Ishikawa (cell line): ENCODE measurements at regions not wholly inside any gene's neighbourhood (a gene's known extent, or its start where the extent isn't known, plus 50 kb on each side); places are given as distances from the start of the nearest gene placed in this dataset.

ENCODE experiments used
- CREB1 ChIP-seq: IDR thresholded peaks from 2 replicates; pipeline ENCODE4 v1.6.1; 2012; ENCODE audit warnings: low read depth
- EP300 ChIP-seq: IDR thresholded peaks from 2 replicates; pipeline ENCODE4 v1.6.1; 2012; ENCODE audit warnings: borderline replicate concordance
- RAD21 ChIP-seq: IDR thresholded peaks from 2 replicates; pipeline ENCODE4 v1.6.1; 2012; ENCODE audit warnings: low read depth
- REST ChIP-seq: IDR thresholded peaks from 2 replicates; pipeline ENCODE4 v1.6.1; 2012; ENCODE audit warnings: low read depth, mild to moderate bottlenecking
- TAF1 ChIP-seq: IDR thresholded peaks from 2 replicates; pipeline ENCODE4 v1.6.1; 2012; ENCODE audit warnings: low read depth, mild to moderate bottlenecking
- TCF12 ChIP-seq: IDR thresholded peaks from 2 replicates; pipeline ENCODE4 v1.6.1; 2012; ENCODE audit warnings: low read depth
- TEAD4 ChIP-seq: IDR thresholded peaks from 2 replicates; pipeline ENCODE4 v1.6.1; 2012
- YY1 ChIP-seq: IDR thresholded peaks from 2 replicates; pipeline ENCODE4 v1.6.1; 2012; ENCODE audit warnings: low read depth
- ZBTB7A ChIP-seq: IDR thresholded peaks from 2 replicates; pipeline ENCODE4 v1.6.1; 2012; ENCODE audit warnings: low read depth

- no peak for TF ChIP-seq TCF12
- TF ChIP-seq CREB1, result no peak
- TF ChIP-seq TEAD4, result no peak
- TF ChIP-seq YY1, result no peak
- TF ChIP-seq ZBTB7A, result no peak
- no peak for TF ChIP-seq EP300
- TF ChIP-seq RAD21, result no peak
- no peak for TF ChIP-seq TAF1
- TF ChIP-seq REST, result no peak
Observed at GRCh38 chr2:96437512-96437911, 67.6 kb downstream of the NEURL3 start.
